Fibroblast of skin of right biceps (primary cell): ENCODE measurements at regions not wholly inside any gene's neighbourhood (a gene's known extent, or its start where the extent isn't known, plus 50 kb on each side); places are given as distances from the start of the nearest gene placed in this dataset.
A peak's percentile ranks its signal among the peaks of the same experiment; 100 is the strongest.
"Not testable (repeated sequence)": the region's sequence is repeated elsewhere in the genome, so short reads cannot be mapped to it uniquely, and the experiment has no call there.

ENCODE experiments used
- DNase-seq: peaks from one replicate; pipeline ENCODE4 v3.0.0-alpha.2; 2013

DNA sequence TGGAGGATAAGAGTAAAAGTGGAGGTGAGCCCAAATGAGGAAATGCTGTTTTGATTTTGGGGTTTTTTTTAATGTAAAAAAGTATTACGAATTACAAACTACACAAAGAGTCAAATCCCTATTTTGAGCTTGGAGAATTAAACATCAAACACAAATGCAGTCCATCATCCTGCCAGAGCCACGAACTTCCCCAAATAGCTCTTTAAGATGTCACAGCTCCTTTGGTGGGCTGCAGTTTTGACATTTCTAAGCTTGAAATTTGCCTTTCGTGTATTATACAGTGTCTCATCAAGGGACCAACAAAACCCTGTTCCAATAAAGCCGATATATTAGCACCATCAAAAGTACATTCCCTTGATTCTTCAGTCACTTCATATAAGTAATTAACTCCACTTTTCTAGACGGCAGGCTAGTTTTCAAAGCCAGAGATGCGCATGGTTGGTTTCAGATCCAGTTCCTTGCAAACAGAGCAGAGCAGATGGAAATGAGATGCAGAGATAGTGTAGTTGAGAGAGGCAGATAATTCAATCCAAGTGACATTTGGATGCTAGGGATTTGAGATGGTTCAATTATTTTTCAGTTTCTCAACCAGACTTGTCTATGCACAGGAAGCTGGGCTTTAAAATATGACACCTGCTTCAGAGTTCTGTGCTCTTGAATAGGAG lies 580.9 kb downstream of the EDEM1 start:
- DNase-seq: no peak

GRCh38 chr3:5769825-5770224 lies 582.3 kb downstream of the EDEM1 start:
- DNase-seq: no peak

GRCh38 chr3:5774337-5774736 lies 586.8 kb downstream of the EDEM1 start:
- no peak for DNase-seq

DNA sequence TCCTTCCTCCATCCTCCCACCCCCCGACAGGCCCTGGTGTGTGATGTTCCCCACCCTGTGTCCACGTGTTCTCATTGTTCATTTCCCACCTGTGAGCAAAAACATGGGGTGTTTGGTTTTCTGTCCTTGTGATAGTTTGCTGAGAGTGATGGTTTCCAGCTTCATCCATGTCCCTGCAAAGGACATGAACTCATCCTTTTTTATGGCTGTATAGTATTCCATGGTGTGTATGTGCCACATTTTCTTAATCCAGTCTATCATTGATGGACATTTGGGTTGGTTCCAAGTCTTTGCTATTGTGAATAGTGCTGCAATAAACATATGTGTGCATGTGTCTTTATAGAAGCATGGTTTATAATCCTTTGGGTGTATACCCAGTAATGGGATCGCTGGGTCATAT lies 587.6 kb downstream of the EDEM1 start:
- DNase-seq: not testable (repeated sequence)

DNA sequence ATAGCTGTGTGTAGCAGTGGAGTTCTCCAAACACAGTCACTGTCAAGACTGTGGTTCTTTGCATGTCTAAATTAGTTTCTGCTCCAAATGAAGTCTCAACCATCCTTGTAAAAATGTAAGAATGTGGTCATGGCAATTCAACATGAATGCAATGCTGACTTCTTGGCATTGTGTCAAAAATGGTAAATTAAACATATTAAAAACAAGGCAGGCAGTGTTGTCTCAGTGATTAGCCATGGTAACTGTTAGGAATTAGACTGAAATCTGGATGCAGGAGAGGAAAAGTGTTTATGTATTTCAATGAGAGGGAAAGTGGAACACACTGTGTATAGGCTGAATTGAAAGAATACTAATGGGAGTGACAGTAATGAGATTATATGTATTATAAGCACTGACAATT lies 597.2 kb downstream of the EDEM1 start:
- no peak for DNase-seq

GRCh38 chr3:5787861-5788488 lies 600.5 kb downstream of the EDEM1 start:
- DNase-seq: peak; percentile 6

DNA sequence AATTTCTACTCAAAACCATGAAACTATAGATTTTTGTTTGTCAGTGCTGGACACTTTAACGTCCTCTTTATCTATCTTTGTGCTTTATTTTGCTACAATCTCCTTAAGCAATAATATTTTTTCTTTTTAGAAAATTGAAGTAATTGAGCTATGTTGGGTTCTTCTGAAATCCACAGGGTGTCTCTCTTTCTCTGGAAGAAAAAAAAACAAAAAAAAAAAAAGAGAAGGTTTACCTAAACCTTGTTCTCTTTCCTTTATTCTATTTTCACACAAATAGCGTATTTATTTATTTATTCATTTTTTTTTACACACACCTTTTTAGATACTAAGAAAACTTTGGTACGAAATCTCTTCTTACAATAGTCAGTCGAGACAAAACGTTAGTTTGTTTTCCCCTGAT lies 601.0 kb downstream of the EDEM1 start:
- no peak for DNase-seq

- peak; percentile 29 for DNase-seq
Measured at GRCh38 chr3:5791558-5791957, 604.1 kb downstream of the EDEM1 start.

DNA sequence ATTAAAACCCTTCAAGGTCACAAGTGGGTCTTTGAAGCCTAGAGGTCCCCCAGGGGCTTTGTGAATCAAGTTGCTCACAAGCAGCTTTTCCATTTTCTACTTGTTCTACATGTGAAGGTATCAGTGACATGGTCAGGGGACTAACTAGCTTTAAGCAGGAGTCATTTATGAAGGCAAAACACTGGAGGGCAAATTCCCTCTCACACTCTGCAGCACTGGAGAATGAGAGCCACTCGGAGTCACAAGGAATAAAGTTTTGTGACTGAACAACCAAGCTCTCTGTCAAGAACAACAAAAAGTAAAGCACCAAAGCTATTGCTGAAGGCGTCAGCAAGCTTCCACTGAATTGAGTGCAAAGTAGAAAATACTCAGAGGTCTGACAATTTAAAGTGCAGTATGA lies 609.0 kb downstream of the EDEM1 start:
- no peak for DNase-seq

DNA sequence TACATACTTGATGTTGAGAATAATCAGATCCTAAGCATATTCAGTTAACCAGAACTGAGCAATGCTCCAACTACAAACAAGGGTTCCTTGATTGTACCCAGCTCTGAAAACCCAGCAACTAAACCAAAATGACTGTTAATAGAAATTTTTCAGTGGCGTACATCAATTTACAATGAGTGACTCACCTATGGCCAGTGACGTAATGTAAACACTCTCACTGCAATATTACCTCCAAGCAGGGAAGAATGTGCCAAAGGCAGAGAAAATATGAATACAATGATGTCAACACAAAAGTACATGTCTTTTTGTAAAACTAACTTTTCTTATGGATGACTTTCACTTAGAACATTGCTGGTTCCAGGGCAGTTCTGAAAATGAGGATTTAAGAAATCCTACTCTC lies 611.3 kb downstream of the EDEM1 start:
- DNase-seq: peak; percentile 22

DNA sequence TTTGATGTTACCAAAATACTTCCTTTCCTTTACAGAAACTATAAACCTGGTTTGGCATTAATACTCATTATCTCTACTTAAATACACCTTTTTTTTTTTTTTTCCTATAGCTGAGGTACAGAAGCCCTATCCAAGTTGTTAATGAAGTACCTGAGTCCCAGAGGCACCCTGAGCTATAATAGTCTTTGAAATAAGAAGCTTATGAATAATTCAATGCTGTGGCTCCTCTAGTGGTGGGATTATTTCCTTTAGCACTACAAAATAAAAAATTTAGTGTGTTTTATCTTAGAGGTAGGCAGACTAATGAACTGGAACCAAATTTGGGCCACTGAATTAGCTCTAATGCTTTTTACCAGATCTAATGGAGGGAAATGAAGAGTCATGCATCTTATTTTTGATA lies 611.9 kb downstream of the EDEM1 start:
- DNase-seq: no peak

DNA sequence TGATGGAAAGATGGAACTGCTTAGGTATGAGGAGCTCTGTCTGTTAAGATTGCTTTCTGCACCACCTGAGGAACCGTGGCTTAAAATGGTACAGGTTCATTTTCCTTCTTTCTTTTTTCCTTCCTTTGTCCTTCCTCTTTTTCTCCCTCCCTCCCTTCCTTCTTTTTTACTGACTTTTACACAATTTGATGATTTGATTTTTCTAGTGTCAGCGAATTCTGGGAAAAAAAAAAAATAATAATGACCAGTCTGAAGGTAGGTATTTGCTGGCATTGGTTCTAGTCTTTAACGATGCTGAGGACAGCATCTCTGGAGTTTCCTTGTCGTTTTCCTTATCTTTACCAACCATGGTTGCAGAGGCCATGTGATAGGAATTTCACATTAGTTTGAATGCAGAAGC lies 613.5 kb downstream of the EDEM1 start:
- DNase-seq: no peak

GRCh38 chr3:5806192-5806591 lies 618.7 kb downstream of the EDEM1 start:
- DNase-seq: no peak

- no peak for DNase-seq
Measured at GRCh38 chr3:5809586-5810246, 622.2 kb downstream of the EDEM1 start.

DNA sequence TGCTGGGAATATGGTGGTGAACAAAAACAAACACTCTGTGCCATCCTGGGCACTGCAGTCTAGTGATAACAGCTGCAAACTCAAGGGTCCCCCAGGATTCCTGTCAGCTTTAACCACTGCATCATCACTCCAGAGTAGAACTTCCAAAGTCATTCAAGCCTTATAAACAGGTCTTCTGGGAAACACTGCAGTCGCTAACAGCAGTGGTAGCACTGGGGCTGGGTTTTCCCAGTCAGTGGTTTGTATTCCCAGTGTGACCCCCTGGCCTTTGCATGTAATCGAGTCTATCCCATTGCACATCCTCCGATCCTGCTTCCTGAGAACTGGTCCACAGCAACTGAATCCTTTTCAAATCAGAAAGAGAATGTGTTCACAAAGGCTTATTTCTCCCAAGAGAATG lies 623.5 kb downstream of the EDEM1 start:
- DNase-seq: no peak

- no peak for DNase-seq
Measured at GRCh38 chr3:5813521-5813920, 626.0 kb downstream of the EDEM1 start.

- no peak for DNase-seq
Measured at GRCh38 chr3:5822843-5823242, 635.3 kb downstream of the EDEM1 start.

DNA sequence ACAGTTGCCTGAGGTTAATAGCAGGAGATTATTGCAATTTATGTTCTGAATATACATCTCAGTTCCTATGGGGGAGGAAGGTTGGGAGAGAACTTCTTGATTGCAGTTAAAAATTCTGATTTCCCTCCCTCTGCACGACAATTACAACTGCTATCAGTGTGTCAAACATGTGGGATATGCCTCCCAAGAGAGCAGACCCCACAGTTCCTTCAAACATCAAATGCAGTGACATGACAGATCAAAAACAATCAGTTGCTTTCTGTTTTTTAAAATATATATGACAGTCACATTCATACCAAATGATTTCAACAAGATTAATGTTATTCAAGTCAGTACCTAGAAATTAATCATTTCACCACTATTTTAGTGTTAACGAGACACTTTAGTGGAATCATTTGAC lies 639.0 kb downstream of the EDEM1 start:
- DNase-seq: no peak

- no peak for DNase-seq
Measured at GRCh38 chr3:5828251-5828650, 640.7 kb downstream of the EDEM1 start.

GRCh38 chr3:5840056-5840455 lies 652.5 kb downstream of the EDEM1 start:
- DNase-seq: peak; percentile 41

GRCh38 chr3:5841599-5841998 lies 654.1 kb downstream of the EDEM1 start:
- no peak for DNase-seq

- no peak for DNase-seq
Measured at GRCh38 chr3:5846261-5846660, 658.8 kb downstream of the EDEM1 start.

GRCh38 chr3:5861151-5861550 lies 673.6 kb downstream of the EDEM1 start:
- DNase-seq: no peak

- DNase-seq: no peak
Measured at GRCh38 chr3:5874931-5875341, 687.4 kb downstream of the EDEM1 start.

GRCh38 chr3:5888851-5889250 lies 701.3 kb downstream of the EDEM1 start:
- no peak for DNase-seq
